HG03066 (cell line): ENCODE measurements at regions not wholly inside any gene's neighbourhood (a gene's known extent, or its start where the extent isn't known, plus 50 kb on each side); places are given as distances from the start of the nearest gene placed in this dataset.

Experiments used
- ATAC-seq: cut with Tn5 transposase; IDR thresholded peaks from one replicate; pipeline ENCODE4 v1.9.1; 2021; ENCODE audit warnings: low read depth; ENCODE audit not compliant: unreplicated experiment

DNA sequence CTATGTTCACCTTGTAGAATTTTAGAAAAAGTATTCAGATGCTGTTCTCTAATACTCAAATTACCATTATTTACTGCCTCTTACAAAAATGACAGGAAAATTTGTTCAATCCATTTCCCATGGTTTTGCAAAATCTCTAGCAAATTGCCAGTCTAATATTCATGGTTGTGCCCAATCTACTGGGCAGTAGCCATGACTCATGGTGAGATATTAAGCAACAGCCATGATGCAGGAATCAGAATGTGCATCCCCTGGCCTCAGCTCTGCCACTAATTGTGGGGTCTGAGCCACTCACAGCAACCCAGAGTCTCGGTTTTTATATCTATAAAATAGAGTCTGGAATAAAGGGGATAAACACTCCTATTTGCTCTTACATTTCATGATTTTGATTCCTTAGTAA lies 353.6 kb downstream of the DEPDC1B start:
- no peak for ATAC-seq

DNA sequence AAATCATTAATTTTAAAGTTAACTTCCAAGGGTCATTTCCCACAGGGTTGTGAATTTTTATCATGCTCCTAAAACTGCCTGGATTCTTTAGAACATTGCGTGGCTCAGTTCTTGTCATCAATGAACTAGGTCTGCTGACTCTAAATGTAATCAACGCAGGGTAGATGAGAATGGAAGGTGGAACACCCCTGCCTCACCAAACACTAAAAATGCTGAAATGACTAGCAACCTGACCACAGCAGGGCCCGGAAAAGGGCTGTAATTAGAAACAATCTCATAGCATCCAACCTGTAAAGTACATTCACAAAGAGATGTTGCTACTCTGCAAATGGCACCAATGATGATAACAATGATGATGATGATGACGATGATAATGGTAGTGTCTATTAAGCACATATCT lies 356.9 kb downstream of the DEPDC1B start:
- ATAC-seq: no peak

DNA sequence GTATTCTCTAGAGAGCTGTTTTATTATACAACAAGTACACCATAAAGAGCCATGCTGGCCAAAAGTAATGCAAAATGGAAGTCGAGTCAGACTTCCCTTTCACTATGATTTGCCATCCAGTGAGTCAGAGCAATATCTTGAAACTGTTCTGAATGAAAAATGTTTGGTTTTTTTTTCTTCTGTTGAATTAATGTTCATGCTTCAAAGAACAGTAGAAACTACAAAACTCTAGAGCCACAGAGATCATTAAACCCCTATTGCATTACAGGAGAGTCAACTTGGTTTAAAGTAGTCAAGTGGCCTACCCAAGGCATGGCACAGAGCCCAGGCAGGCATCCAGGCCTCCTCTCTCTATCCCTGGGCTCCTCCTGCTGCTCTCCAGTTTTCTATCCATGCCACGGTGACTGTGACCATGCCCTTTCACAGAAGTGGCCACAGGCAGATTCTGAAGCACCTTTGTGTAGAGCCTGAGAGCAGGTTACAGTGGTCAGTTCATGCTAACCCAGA lies 358.9 kb downstream of the DEPDC1B start:
- ATAC-seq: no peak

DNA sequence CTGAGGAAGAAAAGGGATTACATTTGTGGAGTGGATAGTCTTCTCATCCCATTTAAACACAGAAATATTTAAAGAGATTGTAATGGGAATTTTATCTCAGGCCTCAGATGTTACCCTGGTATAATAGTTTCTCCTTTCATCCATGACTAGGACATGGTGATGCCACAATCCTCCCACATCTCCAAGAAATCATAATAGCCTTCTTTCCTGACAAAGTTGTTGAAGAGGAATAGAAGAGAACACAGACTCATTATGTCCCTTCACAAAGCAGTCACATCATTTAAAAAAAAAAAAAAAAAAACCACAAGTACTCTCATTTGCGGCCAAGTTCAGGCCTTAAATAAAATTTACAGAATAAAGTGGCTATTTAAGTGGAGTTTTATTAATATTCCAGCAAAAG lies 359.6 kb downstream of the DEPDC1B start:
- no peak for ATAC-seq

DNA sequence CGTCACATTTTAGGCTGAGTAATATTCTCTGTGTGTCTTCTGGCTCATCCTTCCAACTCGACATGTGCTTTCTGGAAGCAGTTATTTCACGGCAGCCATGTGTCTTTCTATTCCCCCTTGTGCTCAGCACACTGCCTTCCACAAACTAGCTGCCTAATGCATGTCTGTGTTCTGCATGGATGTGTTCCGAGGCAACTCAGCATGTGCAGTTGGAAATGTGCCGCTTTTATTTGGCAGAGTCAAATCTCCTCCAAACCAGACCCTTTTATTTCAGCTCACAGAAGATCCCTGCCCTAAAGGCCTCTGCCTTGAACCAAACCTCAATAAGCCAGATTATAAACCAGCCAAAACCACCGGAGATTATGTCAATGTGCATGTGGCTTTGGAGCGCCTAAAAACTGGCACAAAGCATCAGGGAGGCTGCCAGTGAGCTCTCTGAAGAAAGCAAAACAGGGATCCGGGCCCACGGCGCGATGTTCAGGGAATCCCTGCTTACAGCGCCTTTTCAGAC lies 360.2 kb downstream of the DEPDC1B start:
- ATAC-seq: no peak

DNA sequence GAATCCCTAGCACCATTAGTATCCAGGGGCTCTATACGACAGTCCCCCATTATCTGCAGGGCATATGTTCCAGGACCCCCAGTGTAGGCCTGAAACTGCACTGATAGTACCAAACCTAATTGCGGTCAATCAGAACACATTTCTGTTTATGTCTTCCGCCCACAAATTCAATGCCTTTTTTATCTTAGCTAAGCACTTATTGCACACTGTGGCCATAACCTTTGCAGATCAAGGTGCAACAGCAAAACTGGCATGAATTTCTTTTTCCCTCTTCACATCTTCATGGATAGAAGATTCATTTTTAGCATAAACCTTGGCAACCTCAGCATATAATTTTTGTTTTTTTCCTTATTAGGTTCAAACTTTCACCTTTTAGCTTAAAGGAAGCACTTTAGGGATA lies 361.1 kb downstream of the DEPDC1B start:
- ATAC-seq: no peak

DNA sequence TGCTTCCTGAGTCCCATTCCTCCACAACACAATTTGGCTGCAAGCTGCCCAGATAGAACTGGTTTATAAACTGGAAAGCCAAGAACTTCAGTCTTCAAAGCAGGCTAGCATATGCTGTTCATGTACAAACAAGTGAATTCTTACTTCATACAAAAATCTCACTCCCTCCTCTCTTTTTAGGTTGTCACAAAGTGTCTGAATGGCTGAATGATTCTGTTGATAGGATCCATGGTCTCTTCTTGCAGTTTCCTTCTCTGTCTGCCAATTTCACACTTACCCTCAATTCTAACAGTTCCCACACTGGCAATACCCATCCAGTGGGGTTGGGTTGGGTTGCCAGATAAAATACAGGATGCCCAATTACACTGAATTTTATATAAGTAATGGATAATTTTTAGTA lies 363.5 kb downstream of the DEPDC1B start:
- ATAC-seq: no peak

DNA sequence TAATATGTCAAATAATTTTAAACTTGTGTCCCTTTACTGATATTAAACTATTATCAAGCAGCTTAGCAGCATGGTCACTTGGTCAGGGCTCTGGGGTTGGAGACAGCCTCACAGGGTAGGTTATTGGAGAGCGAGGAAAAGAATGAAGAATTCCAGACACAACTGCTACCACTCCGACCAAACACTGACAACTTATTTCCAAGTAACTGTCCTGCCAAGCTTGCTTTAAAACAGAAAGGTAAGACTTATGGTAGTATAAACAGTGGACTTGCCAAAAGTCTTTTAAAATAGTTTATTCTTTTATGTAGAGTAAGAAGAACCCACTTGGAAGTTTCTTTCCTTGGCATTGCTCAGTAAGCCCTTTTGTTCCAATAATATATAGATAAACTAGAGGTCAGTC lies 364.1 kb downstream of the DEPDC1B start:
- ATAC-seq: no peak

DNA sequence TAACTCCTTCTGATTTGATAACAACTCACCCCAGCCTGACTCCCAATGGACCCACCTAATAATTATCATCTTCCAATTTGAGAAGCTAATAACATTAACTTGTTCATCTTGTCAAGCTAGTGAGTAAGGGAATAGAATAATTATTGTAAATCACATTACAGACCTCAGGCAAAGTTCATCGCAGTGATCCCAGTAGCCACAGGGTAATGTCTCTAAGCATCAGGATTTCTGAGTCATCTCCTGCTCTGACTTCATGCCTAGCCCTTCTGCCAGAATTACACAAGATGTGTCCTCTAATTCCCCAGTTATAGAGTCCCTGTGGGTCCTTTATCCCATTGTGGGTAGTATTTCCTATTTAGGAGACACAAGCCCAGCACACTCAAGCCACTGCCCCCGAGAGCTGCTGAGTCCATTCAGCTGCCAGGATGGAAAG lies 365.7 kb downstream of the DEPDC1B start:
- ATAC-seq: no peak

DNA sequence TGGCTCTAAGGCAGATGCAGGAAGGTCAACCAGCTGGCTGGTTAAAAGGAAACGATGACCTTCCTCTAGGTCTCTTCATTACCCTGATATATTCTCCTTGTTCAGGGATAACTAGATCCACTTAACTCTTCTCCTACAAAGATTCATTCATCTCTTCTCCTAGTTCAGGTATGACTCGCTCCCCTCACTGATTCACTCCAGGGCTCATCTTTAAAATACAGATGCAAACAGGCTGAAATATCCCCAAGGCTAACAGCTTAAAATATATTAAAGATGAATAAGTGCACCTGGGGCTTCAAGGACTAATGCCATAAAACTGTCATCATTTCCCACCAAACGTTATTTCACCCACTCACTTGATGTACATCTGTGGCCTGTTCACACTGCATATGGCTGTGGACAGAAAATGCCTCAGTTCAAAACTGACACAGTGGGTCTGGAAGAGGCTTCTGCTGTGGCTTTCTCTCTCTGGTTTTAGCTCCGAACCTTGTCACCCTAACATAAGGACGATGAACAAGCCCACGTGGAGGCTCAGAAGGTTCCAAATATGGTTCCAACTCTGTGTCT lies 366.9 kb downstream of the DEPDC1B start:
- no peak for ATAC-seq

DNA sequence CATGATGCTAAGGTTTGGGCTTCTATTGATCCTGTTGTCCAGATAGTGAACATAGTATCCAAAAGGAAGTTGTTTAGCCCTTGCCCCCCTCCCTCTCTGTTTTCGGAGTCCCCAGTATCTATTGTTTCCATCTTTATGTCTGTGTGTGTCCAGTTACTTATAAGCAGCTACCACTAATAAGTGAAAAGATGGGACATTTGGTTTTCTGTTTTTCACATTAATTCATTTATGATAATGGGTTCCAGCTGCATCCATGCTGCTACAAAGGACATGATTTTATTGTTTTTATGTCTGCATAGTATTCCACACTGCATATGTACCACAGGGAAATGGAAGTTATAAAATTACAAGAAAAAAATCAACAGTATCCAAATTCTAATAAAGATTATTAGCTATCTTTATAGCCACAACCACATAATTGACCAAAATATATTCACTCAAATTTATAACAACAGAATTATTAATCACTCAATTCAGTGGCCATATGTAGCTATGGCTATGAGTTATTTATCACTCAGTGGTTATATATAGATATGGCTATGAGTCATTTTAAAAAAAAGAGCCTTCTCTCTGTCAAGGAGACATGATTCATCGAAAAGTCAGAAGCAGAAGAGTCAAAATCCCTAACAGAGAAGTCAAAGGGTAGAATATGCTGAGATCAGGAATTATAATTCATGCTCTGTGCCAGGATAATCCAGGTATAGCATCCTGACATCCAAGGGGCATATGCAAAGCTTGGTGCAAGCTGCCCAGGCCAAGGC lies 367.5 kb downstream of the DEPDC1B start:
- no peak for ATAC-seq

DNA sequence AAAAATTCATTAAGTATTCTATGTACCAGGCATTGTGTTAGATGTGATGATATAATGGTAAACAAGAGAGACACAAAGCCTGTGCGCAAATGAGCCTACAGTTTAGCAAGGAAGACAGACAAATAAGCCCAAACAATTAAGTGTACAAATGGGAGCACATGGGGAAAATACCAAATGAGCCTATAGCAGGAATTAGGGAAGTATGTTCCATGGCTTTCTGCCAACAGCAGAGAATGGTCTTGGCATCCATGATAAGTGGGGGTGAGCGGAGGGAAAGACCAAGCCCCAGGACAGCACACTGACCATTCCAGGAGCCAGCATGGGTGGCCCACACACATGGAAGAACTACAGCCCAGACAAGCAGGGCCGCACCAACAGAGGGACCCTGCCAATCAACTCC lies 369.7 kb downstream of the DEPDC1B start:
- ATAC-seq: no peak

DNA sequence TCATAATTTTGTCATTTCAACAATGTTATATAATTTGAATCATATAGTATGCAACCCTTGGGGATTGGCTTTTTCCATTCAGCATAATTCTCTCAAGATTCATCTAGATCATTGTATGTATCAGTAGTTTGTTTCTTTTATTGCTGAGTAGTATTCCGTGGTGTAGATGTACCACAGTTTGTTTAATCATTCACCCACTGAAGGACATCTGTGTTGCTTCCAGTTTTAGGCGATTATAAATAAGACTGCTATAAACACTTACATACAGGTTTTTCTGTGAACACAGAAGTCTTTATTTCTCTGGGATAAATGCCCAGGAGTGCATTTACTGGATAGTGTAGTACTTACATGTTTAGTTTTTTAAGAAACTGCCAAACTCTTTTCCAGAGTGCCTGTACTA lies 374.1 kb downstream of the DEPDC1B start:
- ATAC-seq: no peak

DNA sequence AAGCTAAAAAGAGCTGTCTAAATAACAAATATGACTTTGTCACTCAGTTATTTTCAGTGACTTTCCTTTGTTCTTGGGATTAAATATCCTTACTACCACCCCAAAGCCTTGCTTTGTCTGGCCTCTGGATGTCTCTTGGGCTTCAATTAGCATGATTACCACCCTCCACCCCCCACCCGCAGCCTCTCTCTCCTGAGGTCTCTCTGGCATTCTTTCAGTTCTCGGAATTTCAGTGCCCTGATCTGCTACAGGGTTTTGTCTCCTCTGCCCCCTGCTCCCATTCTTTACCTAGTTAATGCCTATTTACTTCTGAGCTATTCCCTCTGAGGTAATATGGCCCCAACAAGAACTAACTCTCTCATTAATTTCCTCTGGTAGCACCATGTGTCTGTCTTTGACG lies 376.4 kb downstream of the DEPDC1B start:
- no peak for ATAC-seq

DNA sequence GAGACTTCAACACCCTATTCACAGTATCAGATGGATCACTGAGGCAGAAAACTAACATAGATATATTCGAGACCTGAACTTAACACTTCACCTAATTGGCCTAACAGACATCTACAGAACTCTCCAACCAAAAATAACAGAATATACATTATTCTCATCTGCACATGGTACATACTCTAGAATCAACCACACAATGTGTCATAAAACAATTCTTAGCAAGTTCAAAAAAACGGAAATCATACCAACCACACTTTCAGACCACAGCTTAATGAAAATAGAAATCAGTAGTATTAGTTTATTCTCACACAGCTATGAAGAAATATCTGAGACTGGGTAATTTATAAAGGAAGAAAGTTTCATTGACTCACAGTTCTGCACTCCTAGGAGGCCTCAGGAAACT lies 387.9 kb downstream of the DEPDC1B start:
- no peak for ATAC-seq

DNA sequence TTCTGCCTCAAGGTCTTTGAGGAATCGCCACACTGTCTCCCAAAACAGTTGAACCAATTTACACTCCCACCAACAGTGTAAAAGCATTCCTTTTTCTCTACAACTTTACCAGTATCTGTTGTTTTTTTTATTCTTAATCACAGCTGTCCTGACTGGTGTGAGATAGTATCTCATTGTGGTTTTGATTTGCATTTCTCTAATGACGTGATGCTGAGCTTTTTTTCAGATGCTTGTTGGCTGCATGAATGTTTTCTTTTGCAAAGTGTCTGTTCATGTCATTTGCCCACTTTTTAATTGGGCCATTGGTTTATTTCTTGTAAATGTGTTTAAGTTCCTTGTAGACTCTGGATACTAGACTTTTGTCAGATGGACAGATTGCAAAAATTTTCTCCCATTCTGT lies 400.0 kb downstream of the DEPDC1B start:
- ATAC-seq: no peak

DNA sequence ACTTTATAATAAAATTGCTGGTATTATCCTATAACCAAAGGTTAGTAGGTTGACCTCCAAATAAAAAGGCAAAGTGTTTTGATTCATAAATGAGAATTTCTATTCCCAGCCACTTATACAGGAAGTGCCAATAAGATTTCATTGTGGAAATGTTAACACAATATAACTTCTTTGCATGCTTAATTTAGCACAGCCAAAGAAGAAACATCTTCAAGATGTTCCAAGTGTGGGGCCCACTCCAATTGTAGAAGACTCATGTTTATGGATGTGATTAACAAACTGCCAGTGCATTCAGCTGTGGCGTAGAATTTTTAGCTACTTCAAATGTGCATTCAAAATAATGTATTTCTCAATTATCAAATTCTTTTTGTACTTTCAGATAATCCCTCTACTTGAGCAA lies 402.3 kb downstream of the DEPDC1B start:
- ATAC-seq: no peak

DNA sequence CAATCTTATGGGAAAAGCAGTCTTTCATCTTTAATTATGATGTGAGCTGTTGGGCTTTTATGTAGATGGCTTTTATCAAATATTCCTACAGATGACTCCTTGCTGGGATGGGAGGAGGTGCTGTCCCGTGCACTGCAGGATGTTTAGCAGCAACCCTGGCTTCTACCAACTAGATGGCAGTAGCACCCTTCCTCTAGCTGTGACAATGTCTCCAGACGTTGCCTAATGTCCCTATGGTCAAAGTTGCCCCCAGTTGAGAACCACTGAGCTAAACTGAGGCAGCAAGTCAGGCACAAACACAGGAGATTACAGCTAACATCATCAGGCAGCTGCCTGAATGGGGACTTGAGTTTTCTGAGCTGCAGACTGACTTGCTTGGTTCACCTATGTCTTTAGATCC lies 401.9 kb upstream of the PDE4D start:
- no peak for ATAC-seq

DNA sequence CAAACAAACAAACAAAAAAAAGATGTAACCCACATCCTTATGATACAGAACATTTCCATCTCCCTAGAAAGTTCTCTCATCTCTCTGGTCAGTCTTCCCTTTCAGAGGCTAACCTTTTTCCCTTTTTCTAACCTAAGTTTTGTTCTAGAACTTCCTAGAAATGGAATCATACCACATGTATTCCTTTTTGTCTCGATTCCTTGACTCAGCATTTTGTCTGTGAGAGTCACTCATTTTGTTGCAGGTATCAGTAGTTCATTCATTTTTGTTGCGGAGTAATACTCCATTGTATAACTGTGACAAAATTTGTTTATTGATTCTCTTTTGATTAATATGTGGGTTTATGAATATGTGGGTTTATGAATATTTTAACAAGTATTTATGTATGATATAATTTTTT lies 400.0 kb upstream of the PDE4D start:
- no peak for ATAC-seq

DNA sequence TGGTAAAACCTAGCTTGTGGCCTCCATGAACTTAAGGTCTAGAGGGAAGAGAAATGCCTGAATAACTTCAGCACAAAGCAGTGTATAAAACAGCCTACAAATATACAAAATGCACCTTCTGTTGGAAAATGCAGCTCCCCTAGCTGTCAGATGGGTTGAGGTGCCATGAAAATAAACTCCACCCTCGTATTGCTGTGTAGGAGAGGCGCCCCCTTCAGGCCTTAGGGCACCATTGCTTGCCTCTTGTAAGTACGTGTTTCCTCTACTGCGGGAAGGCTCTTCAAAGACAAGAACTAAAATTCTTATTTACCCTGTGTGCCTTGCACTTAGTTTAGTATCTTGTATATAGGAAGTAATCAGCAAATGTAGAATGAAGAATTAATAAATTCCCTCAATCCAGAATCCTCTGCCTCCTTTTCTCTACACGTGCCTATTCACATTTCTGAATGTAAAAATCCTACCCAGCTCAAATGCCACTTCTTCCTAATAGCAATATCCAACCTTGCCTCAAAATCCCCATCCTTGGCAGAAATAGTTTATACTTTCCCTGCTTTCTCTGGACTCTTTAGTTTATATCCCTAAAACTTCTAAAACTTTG lies 393.7 kb upstream of the PDE4D start:
- ATAC-seq: no peak

DNA sequence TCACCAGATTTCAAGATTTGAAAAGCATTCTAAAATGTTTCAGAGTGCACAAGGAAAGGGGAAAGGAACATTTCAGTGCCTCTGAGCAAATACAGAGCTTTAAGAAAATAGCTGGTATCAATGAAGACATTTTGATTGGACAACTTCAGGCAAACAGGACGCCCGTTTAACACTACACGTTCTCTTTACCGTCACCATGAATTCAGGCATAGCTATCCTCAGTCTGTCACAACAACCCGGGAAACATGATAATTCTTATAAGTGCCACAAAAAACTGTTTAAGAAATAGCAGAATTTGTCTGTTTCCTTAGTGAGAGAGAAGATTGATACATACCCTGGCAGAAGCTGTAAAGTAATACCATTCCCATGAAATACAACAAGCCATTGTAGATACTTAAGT lies 392.4 kb upstream of the PDE4D start:
- ATAC-seq: no peak

DNA sequence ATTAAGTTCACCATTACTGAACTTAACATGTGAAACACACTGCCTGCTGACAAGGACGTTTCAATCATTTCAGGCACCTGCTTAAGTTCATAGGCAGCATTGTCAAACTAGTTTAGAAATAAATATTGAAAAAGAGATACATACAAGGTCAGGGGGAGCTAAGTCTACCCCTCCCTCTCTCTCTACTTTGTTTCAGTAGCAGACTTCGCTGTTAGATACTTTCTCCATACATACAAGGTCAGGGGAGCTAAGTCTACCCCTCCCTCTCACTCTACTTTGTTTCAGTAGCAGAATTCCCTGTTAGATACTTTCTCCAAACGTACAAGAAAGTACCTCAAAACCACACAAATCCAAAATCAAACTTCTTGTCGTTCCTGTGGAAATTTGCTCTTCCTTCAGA lies 387.4 kb upstream of the PDE4D start:
- no peak for ATAC-seq
